ENCODE measurements at regions not wholly inside any gene's neighbourhood (a gene's known extent, or its start where the extent isn't known, plus 50 kb on each side); places are given as distances from the start of the nearest gene placed in this dataset.
"Not testable (repeated sequence)": the region's sequence is repeated elsewhere in the genome, so short reads cannot be mapped to it uniquely, and the experiment has no call there.

- no peak for TF ChIP-seq CTCF (IDR thresholded peaks at IDR 0.05; ENCODE audit: extremely low read depth, insufficient read depth, missing control alignments)
- in situ Hi-C loops (cut with MboI; ENCODE audit: low pct_unique_long_range_greater_than_20kb, low sequenced_read_pairs, unreplicated experiment) = no loop called here
- no peak for DNase-seq (ENCODE audit: low spot score)
Observed at GRCh38 chr7:16942929-16943509, 61.2 kb upstream of the AGR3 start.

- no peak for TF ChIP-seq CTCF (IDR thresholded peaks at IDR 0.05; ENCODE audit: extremely low read depth, insufficient read depth, missing control alignments)
- no peak for DNase-seq (ENCODE audit: low spot score)
- in situ Hi-C loops (cut with MboI; ENCODE audit: low pct_unique_long_range_greater_than_20kb, low sequenced_read_pairs, unreplicated experiment) = no loop called here
Observed at GRCh38 chr7:16944936-16945335, 63.2 kb upstream of the AGR3 start.

- no peak for TF ChIP-seq CTCF (IDR thresholded peaks at IDR 0.05; ENCODE audit: extremely low read depth, insufficient read depth, missing control alignments)
- no peak for DNase-seq (ENCODE audit: low spot score)
- in situ Hi-C loops (cut with MboI; ENCODE audit: low pct_unique_long_range_greater_than_20kb, low sequenced_read_pairs, unreplicated experiment) = no loop called here
Observed at GRCh38 chr7:16945372-16945771, 63.6 kb upstream of the AGR3 start.

DNA sequence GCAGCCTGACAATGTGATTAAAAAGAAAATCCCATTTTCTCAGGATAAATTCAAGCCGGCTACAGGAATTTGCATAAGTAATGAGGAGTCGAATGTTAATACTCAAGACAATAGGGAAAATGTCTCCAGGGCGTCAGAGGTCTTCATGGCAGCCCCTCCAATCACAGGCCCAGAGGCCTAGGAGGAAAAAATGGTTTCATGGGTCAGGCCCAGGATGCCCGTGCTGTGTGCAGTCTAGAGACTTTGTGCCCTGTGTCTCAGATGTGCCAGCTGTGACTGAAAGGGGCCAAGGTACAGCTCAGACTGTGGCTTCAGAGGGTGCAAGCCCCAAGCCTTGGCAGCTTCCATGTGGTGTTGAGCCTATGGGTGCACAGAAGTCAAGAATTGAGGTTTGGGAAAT is 66.3 kb upstream of the AGR3 start:
- DNase-seq (ENCODE audit: low spot score); in situ Hi-C loops (cut with MboI; ENCODE audit: low pct_unique_long_range_greater_than_20kb, low sequenced_read_pairs, unreplicated experiment): not testable (repeated sequence)

- no peak for DNase-seq (ENCODE audit: low spot score)
- in situ Hi-C loops (cut with MboI; ENCODE audit: low pct_unique_long_range_greater_than_20kb, low sequenced_read_pairs, unreplicated experiment) = no loop called here
- TF ChIP-seq CTCF (IDR thresholded peaks at IDR 0.05; ENCODE audit: extremely low read depth, insufficient read depth, missing control alignments) = no peak
Observed at GRCh38 chr7:16951483-16952080, 69.8 kb upstream of the AGR3 start.

DNA sequence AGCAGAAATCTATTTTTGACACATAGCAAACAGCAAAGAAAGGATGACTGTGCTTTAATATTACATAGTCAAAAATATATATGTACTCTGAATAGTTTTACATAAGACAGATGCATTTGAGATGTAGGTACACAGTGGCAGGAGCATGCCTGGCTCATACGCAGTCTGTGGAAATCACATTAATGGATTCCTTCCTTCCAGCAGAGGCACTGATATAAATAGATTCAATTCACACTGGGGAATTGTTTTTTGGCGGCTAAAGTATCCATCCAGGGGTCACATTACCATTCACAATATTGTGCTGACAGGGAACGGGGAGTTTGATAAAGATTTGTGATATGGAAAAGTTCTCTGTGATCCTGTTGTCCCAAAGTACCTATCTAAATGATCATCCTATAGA is 72.5 kb upstream of the AGR3 start:
- no peak for DNase-seq (ENCODE audit: low spot score)
- in situ Hi-C loops (cut with MboI; ENCODE audit: low pct_unique_long_range_greater_than_20kb, low sequenced_read_pairs, unreplicated experiment) = no loop called here
- no peak for TF ChIP-seq CTCF (IDR thresholded peaks at IDR 0.05; ENCODE audit: extremely low read depth, insufficient read depth, missing control alignments)

GRCh38 chr7:16958724-16959123 is 76.9 kb upstream of the AGR3 start:
- no peak for DNase-seq (ENCODE audit: low spot score)
- in situ Hi-C loops (cut with MboI; ENCODE audit: low pct_unique_long_range_greater_than_20kb, low sequenced_read_pairs, unreplicated experiment) = no loop called here
- TF ChIP-seq CTCF (IDR thresholded peaks at IDR 0.05; ENCODE audit: extremely low read depth, insufficient read depth, missing control alignments) = no peak

Data from GM13977 (cell line).